ENCODE measurements at regions not wholly inside any gene's neighbourhood (a gene's known extent, or its start where the extent isn't known, plus 50 kb on each side); places are given as distances from the start of the nearest gene placed in this dataset.
"Not testable (repeated sequence)": the region's sequence is repeated elsewhere in the genome, so short reads cannot be mapped to it uniquely, and the experiment has no call there.

- TF ChIP-seq CTCF (IDR thresholded peaks at IDR 0.05; ENCODE audit: insufficient read depth, low read length, poor library complexity, severe bottlenecking); EZH2phosphoT487 (conservative IDR thresholded peaks at IDR 0.05; ENCODE audit: low read length): not testable (repeated sequence)
These were observed 136.1 kb upstream of the ZNF322 start for GRCh38 chr6:26795474-26796307.
